ENCODE measurements at regions not wholly inside any gene's neighbourhood (a gene's known extent, or its start where the extent isn't known, plus 50 kb on each side); places are given as distances from the start of the nearest gene placed in this dataset.

GRCh38 chr22:48369789-48370507 lies 1457.7 kb downstream of the BRD1 start:
- Histone ChIP-seq H3K79me2 (ENCODE audit: low read length) (no peaks in the 10 kb centered on the region), H3K9me3 (ENCODE audit: low read length) (no peaks in the 10 kb centered on the region), H2AFZ (ENCODE audit: low read length) (no peak overlapping the region), H3K27me3 (ENCODE audit: low read length) (no peaks in the 10 kb centered on the region), H4K20me1 (ENCODE audit: low read length) (no peaks in the 10 kb centered on the region), H3K9me2 (replicated peaks; ENCODE audit: low read length) (no peaks in the 10 kb centered on the region), H3K9ac (ENCODE audit: low read length) (no peak overlapping the region), H3K4me2 (ENCODE audit: low read length) (no peak overlapping the region), H3K27ac (ENCODE audit: low read length) (no peak overlapping the region), H3K4me3 (ENCODE audit: low read length) (no peak overlapping the region), H3K4me1 (ENCODE audit: insufficient read depth, low read length) (no peaks in the 10 kb centered on the region), H3F3A (ENCODE audit: low read length, unreplicated experiment) (no peaks in the 10 kb centered on the region), H3K36me3 (ENCODE audit: low read depth, low read length) (no peaks in the 10 kb centered on the region)
- POLR2A ChIA-PET (ENCODE audit: unreplicated experiment): no interaction called here
- CTCF ChIA-PET: no interaction called here
- TF ChIP-seq CTCF (conservative IDR thresholded peaks at IDR 0.05; ENCODE audit: low read depth, low read length) (no peak), EZH2 (IDR thresholded peaks at IDR 0.05; ENCODE audit: low read length, unreplicated experiment) (no peak), EZH2phosphoT487 (IDR thresholded peaks at IDR 0.05; ENCODE audit: borderline replicate concordance, low read length) (no peak)
- BruUV-seq (replicated peaks): no TSS peak
- DNase-seq: no peak
- ATAC-seq: no peak
- intact Hi-C loops (cut with micrococcal nuclease): no loop called here

- ATAC-seq (no peak), DNase-seq (no peak)
- POLR2A ChIA-PET (ENCODE audit: unreplicated experiment): no interaction called here
- H3K36me3 ChIP-seq (ENCODE audit: low read depth, low read length): no peaks in the 10 kb centered on the region
- no peak for TF ChIP-seq EZH2 (IDR thresholded peaks at IDR 0.05; ENCODE audit: low read length, unreplicated experiment)
- TF ChIP-seq EZH2phosphoT487 (IDR thresholded peaks at IDR 0.05; ENCODE audit: borderline replicate concordance, low read length): no peak
- TF ChIP-seq CTCF (conservative IDR thresholded peaks at IDR 0.05; ENCODE audit: low read depth, low read length): no peak
- no peak overlapping the region for H3K4me2 ChIP-seq (ENCODE audit: low read length)
- no peaks in the 10 kb centered on the region for H3K9me2 ChIP-seq (replicated peaks; ENCODE audit: low read length)
- H3F3A ChIP-seq (ENCODE audit: low read length, unreplicated experiment): no peaks in the 10 kb centered on the region
- intact Hi-C loops (cut with micrococcal nuclease): no loop called here
- H4K20me1 ChIP-seq (ENCODE audit: low read length): no peaks in the 10 kb centered on the region
- H3K4me1 ChIP-seq (ENCODE audit: insufficient read depth, low read length): no peaks in the 10 kb centered on the region
- H2AFZ ChIP-seq (ENCODE audit: low read length): no peak overlapping the region
- H3K9ac ChIP-seq (ENCODE audit: low read length): no peak overlapping the region
- H3K79me2 ChIP-seq (ENCODE audit: low read length): no peaks in the 10 kb centered on the region
- BruUV-seq (replicated peaks): no TSS peak
- CTCF ChIA-PET: no interaction called here
- no peak overlapping the region for H3K27ac ChIP-seq (ENCODE audit: low read length)
- no peaks in the 10 kb centered on the region for H3K9me3 ChIP-seq (ENCODE audit: low read length)
- H3K4me3 ChIP-seq (ENCODE audit: low read length): no peak overlapping the region
- H3K27me3 ChIP-seq (ENCODE audit: low read length): no peaks in the 10 kb centered on the region
Measured at GRCh38 chr22:48368975-48369525, 1458.6 kb downstream of the BRD1 start.

GRCh38 chr22:48367731-48368130 lies 1459.9 kb downstream of the BRD1 start:
- CTCF ChIA-PET: no interaction called here
- Histone ChIP-seq H3K9me3 (ENCODE audit: low read length) (no peaks in the 10 kb centered on the region), H3K27ac (ENCODE audit: low read length) (no peak overlapping the region), H3K36me3 (ENCODE audit: low read depth, low read length) (no peaks in the 10 kb centered on the region), H3K4me2 (ENCODE audit: low read length) (no peak overlapping the region), H3K4me1 (ENCODE audit: insufficient read depth, low read length) (no peaks in the 10 kb centered on the region), H3K79me2 (ENCODE audit: low read length) (no peaks in the 10 kb centered on the region), H3K27me3 (ENCODE audit: low read length) (no peaks in the 10 kb centered on the region), H2AFZ (ENCODE audit: low read length) (no peak overlapping the region), H4K20me1 (ENCODE audit: low read length) (no peaks in the 10 kb centered on the region), H3F3A (ENCODE audit: low read length, unreplicated experiment) (no peaks in the 10 kb centered on the region), H3K9ac (ENCODE audit: low read length) (no peak overlapping the region), H3K4me3 (ENCODE audit: low read length) (no peak overlapping the region), H3K9me2 (replicated peaks; ENCODE audit: low read length) (no peaks in the 10 kb centered on the region)
- POLR2A ChIA-PET (ENCODE audit: unreplicated experiment): no interaction called here
- intact Hi-C loops (cut with micrococcal nuclease): no loop called here
- BruUV-seq (replicated peaks): no TSS peak
- TF ChIP-seq EZH2 (IDR thresholded peaks at IDR 0.05; ENCODE audit: low read length, unreplicated experiment) (no peak), CTCF (conservative IDR thresholded peaks at IDR 0.05; ENCODE audit: low read depth, low read length) (no peak), EZH2phosphoT487 (IDR thresholded peaks at IDR 0.05; ENCODE audit: borderline replicate concordance, low read length) (no peak)
- DNase-seq (no peak), ATAC-seq (no peak)

All from PC-3 (cell line).